Endothelial cell of umbilical vein (primary cell): ENCODE measurements at regions not wholly inside any gene's neighbourhood (a gene's known extent, or its start where the extent isn't known, plus 50 kb on each side); places are given as distances from the start of the nearest gene placed in this dataset.

ENCODE experiments used
- CTCF ChIP-seq, 2 donors: IDR thresholded peaks; 1 replicate in 1 of 2; 2 replicates in 1 of 2; pipeline ENCODE4 v1.5.1; 2011; ENCODE audit warnings: low read length in 2 of 2, mild to moderate bottlenecking in 2 of 2, moderate library complexity in 2 of 2, control low read depth in 1 of 2, inconsistent platforms in 1 of 2, low read depth in 1 of 2; ENCODE audit not compliant: insufficient read depth in 1 of 2; ENCODE audit errors: extremely low read depth in 1 of 2
- EZH2 ChIP-seq: IDR thresholded peaks from 2 replicates; pipeline ENCODE4 v1.6.1; 2012; ENCODE audit warnings: borderline replicate concordance, low read depth, mild to moderate bottlenecking, moderate library complexity, low read length, inconsistent platforms; ENCODE audit not compliant: severe bottlenecking
- FOS ChIP-seq: IDR thresholded peaks from 2 replicates; pipeline ENCODE4 v1.6.1; 2011; ENCODE audit warnings: mild to moderate bottlenecking, low read length, moderate library complexity, borderline replicate concordance; ENCODE audit not compliant: insufficient read depth
- JUN ChIP-seq: IDR thresholded peaks from 2 replicates; pipeline ENCODE4 v1.6.1; 2011; ENCODE audit warnings: borderline replicate concordance, low read depth; ENCODE audit not compliant: insufficient read length, insufficient read depth
- MAX ChIP-seq: IDR thresholded peaks from 2 replicates; pipeline ENCODE4 v1.6.1; 2011; ENCODE audit not compliant: insufficient read depth, insufficient read length
- MYC ChIP-seq: IDR thresholded peaks from one replicate; pipeline ENCODE4 v1.6.1; 2011; ENCODE audit warnings: mild to moderate bottlenecking, low read depth, low read length
- POLR2A ChIP-seq: IDR thresholded peaks from 2 replicates; pipeline ENCODE4 v1.6.1; 2012; ENCODE audit warnings: low read depth, mild to moderate bottlenecking, control low read depth, low read length
- POLR2AphosphoS5 ChIP-seq: IDR thresholded peaks from 2 replicates; pipeline ENCODE4 v1.6.1; 2012; ENCODE audit warnings: low read depth, mild to moderate bottlenecking, control low read depth, low read length, moderate library complexity; ENCODE audit not compliant: insufficient read depth

GRCh38 chr4:129623233-129623875, 527.4 kb downstream of the C4orf33 start:
- TF ChIP-seq EZH2, result no peak
- TF ChIP-seq CTCF (IDR thresholded peaks at IDR 0.05; ENCODE audit: extremely low read depth in 1 of 2, insufficient read depth in 1 of 2, low read depth in 1 of 2, low read length in 2 of 2), result no peak
- no peak for TF ChIP-seq POLR2A
- no peak for TF ChIP-seq POLR2AphosphoS5
- no peak for TF ChIP-seq MYC
- TF ChIP-seq MAX, result no peak
- TF ChIP-seq JUN, result no peak
- no peak for TF ChIP-seq FOS
